ENCODE measurements at regions not wholly inside any gene's neighbourhood (a gene's known extent, or its start where the extent isn't known, plus 50 kb on each side); places are given as distances from the start of the nearest gene placed in this dataset.

DNA sequence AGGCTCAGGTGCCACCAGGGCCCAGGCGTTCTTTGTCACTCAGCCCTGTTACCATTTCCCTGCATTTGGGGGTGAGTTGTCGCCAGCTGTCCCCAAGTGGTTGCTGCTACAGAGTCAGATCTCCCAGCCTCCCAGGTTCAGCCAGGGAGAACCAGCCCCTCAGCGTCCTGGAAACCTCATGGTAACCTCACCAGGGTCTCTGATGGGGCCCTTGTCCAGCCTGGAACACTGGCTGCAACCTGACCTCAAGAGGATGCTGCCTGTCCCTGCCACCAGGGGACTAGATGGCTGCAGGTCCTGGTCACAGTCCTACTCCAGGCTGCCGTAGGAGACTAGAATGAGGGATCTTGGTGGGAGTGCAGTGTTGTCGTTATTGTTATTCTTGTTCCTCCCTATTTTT lies 228.3 kb upstream of the PDE10A start:
- no peak overlapping the region for H3K9ac ChIP-seq (ENCODE audit: low read length)
- H3K4me2 ChIP-seq (ENCODE audit: low read length) = no peak overlapping the region
- H3K9me2 ChIP-seq (ENCODE audit: insufficient read depth, low read length) = no peaks in the 10 kb centered on the region
- no peaks in the 10 kb centered on the region for H3K79me2 ChIP-seq (replicated peaks; ENCODE audit: insufficient read depth, low read length)
- no peaks in the 10 kb centered on the region for H3F3A ChIP-seq (ENCODE audit: insufficient read depth, low read length, poor library complexity, severe bottlenecking)
- no peaks in the 10 kb centered on the region for H4K20me1 ChIP-seq (ENCODE audit: insufficient read depth)
- H3K36me3 ChIP-seq (ENCODE audit: insufficient read depth, low read length) = no peaks in the 10 kb centered on the region
- no peak overlapping the region for H2AFZ ChIP-seq (ENCODE audit: low read depth, low read length)
- no peak overlapping the region for H3K4me3 ChIP-seq (ENCODE audit: low read length)
- peaks cover 4% of the 10 kb centered on the region for H3K9me3 ChIP-seq (ENCODE audit: low read length)
- H3K27ac ChIP-seq (ENCODE audit: low read length) = no peak overlapping the region
- H3K27me3 ChIP-seq (ENCODE audit: insufficient read depth, low read depth, low read length) = no peaks in the 10 kb centered on the region
- TF ChIP-seq SMC3 (conservative IDR thresholded peaks at IDR 0.05; ENCODE audit: poor library complexity) = no peak
- TF ChIP-seq EZH2 (IDR thresholded peaks at IDR 0.05; ENCODE audit: borderline replicate concordance, insufficient read depth, low read length, poor library complexity, severe bottlenecking) = no peak
- TF ChIP-seq, protein P1, sequence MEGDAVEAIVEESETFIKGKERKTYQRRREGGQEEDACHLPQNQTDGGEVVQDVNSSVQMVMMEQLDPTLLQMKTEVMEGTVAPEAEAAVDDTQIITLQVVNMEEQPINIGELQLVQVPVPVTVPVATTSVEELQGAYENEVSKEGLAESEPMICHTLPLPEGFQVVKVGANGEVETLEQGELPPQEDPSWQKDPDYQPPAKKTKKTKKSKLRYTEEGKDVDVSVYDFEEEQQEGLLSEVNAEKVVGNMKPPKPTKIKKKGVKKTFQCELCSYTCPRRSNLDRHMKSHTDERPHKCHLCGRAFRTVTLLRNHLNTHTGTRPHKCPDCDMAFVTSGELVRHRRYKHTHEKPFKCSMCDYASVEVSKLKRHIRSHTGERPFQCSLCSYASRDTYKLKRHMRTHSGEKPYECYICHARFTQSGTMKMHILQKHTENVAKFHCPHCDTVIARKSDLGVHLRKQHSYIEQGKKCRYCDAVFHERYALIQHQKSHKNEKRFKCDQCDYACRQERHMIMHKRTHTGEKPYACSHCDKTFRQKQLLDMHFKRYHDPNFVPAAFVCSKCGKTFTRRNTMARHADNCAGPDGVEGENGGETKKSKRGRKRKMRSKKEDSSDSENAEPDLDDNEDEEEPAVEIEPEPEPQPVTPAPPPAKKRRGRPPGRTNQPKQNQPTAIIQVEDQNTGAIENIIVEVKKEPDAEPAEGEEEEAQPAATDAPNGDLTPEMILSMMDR (IDR thresholded peaks at IDR 0.05; ENCODE audit: poor library complexity, severe bottlenecking) = no peak
- no peak for TF ChIP-seq POLR2AphosphoS5 (IDR thresholded peaks at IDR 0.05)
- TF ChIP-seq TAF1 (IDR thresholded peaks at IDR 0.05; ENCODE audit: low read depth) = no peak
- TF ChIP-seq EP300 (conservative IDR thresholded peaks at IDR 0.05; ENCODE audit: poor library complexity, severe bottlenecking) = no peak
- no peak for TF ChIP-seq MXI1 (conservative IDR thresholded peaks at IDR 0.05; ENCODE audit: poor library complexity, severe bottlenecking)
- TF ChIP-seq, protein P2, sequence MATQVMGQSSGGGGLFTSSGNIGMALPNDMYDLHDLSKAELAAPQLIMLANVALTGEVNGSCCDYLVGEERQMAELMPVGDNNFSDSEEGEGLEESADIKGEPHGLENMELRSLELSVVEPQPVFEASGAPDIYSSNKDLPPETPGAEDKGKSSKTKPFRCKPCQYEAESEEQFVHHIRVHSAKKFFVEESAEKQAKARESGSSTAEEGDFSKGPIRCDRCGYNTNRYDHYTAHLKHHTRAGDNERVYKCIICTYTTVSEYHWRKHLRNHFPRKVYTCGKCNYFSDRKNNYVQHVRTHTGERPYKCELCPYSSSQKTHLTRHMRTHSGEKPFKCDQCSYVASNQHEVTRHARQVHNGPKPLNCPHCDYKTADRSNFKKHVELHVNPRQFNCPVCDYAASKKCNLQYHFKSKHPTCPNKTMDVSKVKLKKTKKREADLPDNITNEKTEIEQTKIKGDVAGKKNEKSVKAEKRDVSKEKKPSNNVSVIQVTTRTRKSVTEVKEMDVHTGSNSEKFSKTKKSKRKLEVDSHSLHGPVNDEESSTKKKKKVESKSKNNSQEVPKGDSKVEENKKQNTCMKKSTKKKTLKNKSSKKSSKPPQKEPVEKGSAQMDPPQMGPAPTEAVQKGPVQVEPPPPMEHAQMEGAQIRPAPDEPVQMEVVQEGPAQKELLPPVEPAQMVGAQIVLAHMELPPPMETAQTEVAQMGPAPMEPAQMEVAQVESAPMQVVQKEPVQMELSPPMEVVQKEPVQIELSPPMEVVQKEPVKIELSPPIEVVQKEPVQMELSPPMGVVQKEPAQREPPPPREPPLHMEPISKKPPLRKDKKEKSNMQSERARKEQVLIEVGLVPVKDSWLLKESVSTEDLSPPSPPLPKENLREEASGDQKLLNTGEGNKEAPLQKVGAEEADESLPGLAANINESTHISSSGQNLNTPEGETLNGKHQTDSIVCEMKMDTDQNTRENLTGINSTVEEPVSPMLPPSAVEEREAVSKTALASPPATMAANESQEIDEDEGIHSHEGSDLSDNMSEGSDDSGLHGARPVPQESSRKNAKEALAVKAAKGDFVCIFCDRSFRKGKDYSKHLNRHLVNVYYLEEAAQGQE (IDR thresholded peaks at IDR 0.05; ENCODE audit: borderline replicate concordance) = no peak
- TF ChIP-seq RAD21 (conservative IDR thresholded peaks at IDR 0.05) = no peak

DNA sequence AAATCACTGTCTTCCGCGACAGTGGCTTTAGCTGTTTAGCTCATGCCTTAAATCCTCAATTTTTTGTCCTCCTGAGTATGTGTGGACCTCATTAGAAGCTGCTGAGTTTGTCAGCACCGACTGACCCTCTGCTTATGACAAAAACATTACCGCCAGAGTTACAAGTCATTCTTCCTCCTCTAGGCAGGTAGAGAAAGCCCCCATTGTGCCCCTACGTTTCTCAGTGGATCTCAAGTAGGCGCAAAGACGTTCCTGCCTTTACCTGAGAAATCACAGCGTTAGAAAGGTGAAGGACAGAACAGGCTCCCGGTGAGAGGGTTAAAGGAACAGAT lies 227.3 kb upstream of the PDE10A start:
- no peaks in the 10 kb centered on the region for H3F3A ChIP-seq (ENCODE audit: insufficient read depth, low read length, poor library complexity, severe bottlenecking)
- H3K27me3 ChIP-seq (ENCODE audit: insufficient read depth, low read depth, low read length) = no peaks in the 10 kb centered on the region
- H3K9ac ChIP-seq (ENCODE audit: low read length) = no peak overlapping the region
- no peak overlapping the region for H3K4me3 ChIP-seq (ENCODE audit: low read length)
- H3K36me3 ChIP-seq (ENCODE audit: insufficient read depth, low read length) = no peaks in the 10 kb centered on the region
- no peak overlapping the region for H3K4me2 ChIP-seq (ENCODE audit: low read length)
- no peaks in the 10 kb centered on the region for H3K9me2 ChIP-seq (ENCODE audit: insufficient read depth, low read length)
- no peak overlapping the region for H3K27ac ChIP-seq (ENCODE audit: low read length)
- no peak overlapping the region for H2AFZ ChIP-seq (ENCODE audit: low read depth, low read length)
- H4K20me1 ChIP-seq (ENCODE audit: insufficient read depth) = no peaks in the 10 kb centered on the region
- H3K79me2 ChIP-seq (replicated peaks; ENCODE audit: insufficient read depth, low read length) = no peaks in the 10 kb centered on the region
- TF ChIP-seq, protein P2 (IDR thresholded peaks at IDR 0.05; ENCODE audit: borderline replicate concordance) = no peak
- TF ChIP-seq SMC3 (conservative IDR thresholded peaks at IDR 0.05; ENCODE audit: poor library complexity) (peak; percentile 29), EP300 (conservative IDR thresholded peaks at IDR 0.05; ENCODE audit: poor library complexity, severe bottlenecking) (no peak), TAF1 (IDR thresholded peaks at IDR 0.05; ENCODE audit: low read depth) (no peak), RAD21 (conservative IDR thresholded peaks at IDR 0.05) (peak; percentile 5)
- TF ChIP-seq, protein P1 (IDR thresholded peaks at IDR 0.05; ENCODE audit: poor library complexity, severe bottlenecking) = peak; percentile 14
- peaks cover 4% of the 10 kb centered on the region for H3K9me3 ChIP-seq (ENCODE audit: low read length)

Data from neural cell (in vitro differentiated cells).